ENCODE measurements at regions not wholly inside any gene's neighbourhood (a gene's known extent, or its start where the extent isn't known, plus 50 kb on each side); places are given as distances from the start of the nearest gene placed in this dataset.

DNA sequence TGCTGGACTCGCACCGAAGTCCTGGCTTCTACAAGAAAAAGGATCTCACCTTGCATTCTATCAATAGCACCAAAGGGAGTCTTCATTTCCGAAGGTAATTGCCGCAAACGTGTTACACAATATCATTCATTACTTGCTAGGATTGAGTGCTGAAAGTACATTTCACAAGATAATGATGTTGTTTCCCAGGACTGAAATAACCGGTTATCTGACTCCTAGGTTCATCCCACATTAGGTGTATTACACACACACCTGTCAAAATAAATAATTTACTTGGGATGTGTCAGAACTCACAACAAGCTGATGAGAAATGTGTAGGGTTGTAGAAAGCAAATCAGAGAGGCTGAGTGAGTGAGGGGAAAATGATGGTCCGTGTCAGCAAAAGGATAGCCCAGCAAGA is 219.4 kb upstream of the RHOBTB1 start:
- TF ChIP-seq, protein P1, sequence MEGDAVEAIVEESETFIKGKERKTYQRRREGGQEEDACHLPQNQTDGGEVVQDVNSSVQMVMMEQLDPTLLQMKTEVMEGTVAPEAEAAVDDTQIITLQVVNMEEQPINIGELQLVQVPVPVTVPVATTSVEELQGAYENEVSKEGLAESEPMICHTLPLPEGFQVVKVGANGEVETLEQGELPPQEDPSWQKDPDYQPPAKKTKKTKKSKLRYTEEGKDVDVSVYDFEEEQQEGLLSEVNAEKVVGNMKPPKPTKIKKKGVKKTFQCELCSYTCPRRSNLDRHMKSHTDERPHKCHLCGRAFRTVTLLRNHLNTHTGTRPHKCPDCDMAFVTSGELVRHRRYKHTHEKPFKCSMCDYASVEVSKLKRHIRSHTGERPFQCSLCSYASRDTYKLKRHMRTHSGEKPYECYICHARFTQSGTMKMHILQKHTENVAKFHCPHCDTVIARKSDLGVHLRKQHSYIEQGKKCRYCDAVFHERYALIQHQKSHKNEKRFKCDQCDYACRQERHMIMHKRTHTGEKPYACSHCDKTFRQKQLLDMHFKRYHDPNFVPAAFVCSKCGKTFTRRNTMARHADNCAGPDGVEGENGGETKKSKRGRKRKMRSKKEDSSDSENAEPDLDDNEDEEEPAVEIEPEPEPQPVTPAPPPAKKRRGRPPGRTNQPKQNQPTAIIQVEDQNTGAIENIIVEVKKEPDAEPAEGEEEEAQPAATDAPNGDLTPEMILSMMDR (conservative IDR thresholded peaks at IDR 0.05 in 1 of 2, IDR thresholded peaks at IDR 0.05 in 1 of 2; ENCODE audit: low read depth in 1 of 2, low read length in 2 of 2): no peak
- TF ChIP-seq EZH2 (IDR thresholded peaks at IDR 0.05; ENCODE audit: low read length, missing control alignments): no peak

Measured in fibroblast of lung (primary cell).